Lung (tissue), 11 donors: ENCODE measurements at regions not wholly inside any gene's neighbourhood (a gene's known extent, or its start where the extent isn't known, plus 50 kb on each side); places are given as distances from the start of the nearest gene placed in this dataset.

Experiments used
- ATAC-seq: fragments of 200-7000 bp; cut with Tn5 transposase; one replicate; pipeline ENCODE4 v1.9.1; 2020; ENCODE audit warnings: moderate number of reproducible peaks; ENCODE audit not compliant: insufficient read depth, low FRiP score
- DNase-seq, 3 donors: peaks; one replicate each; pipeline ENCODE4 v3.0.0-alpha.2; 2013 to 2017
- H3K27ac ChIP-seq, 2 donors: one replicate each; pipeline ENCODE4 v1.5.1; 2013; ENCODE audit warnings: mild to moderate bottlenecking in 2 of 2, moderate library complexity in 2 of 2, control low read depth in 1 of 2, inconsistent platforms in 1 of 2, low read depth in 1 of 2, low read length in 1 of 2
- H3K27me3 ChIP-seq, 3 donors: one replicate each; pipeline ENCODE4 v1.5.1; 2013; ENCODE audit warnings: low read length in 2 of 3; ENCODE audit not compliant: control insufficient read depth in 3 of 3, insufficient read depth in 3 of 3
- H3K36me3 ChIP-seq, 4 donors: one replicate each; pipeline ENCODE4 v1.5.1; 2013; ENCODE audit warnings: low read length in 4 of 4, mild to moderate bottlenecking in 1 of 4, moderate library complexity in 1 of 4; ENCODE audit not compliant: control insufficient read depth in 4 of 4, insufficient read depth in 4 of 4
- H3K4me1 ChIP-seq, 5 donors: one replicate each; pipeline ENCODE4 v1.5.1; 2013; ENCODE audit warnings: low read length in 5 of 5, mild to moderate bottlenecking in 2 of 5, moderate library complexity in 1 of 5; ENCODE audit not compliant: control insufficient read depth in 5 of 5, insufficient read depth in 5 of 5
- H3K4me3 ChIP-seq: one replicate; pipeline ENCODE4 v1.5.1; 2013; ENCODE audit warnings: mild to moderate bottlenecking, control low read depth, moderate library complexity
- H3K9ac ChIP-seq, 2 donors: one replicate each; pipeline ENCODE4 v1.5.1; 2013; ENCODE audit warnings: low read length in 2 of 2, control low read depth in 1 of 2; ENCODE audit not compliant: insufficient read depth in 1 of 2
- H3K9me3 ChIP-seq, 4 donors: one replicate each; pipeline ENCODE4 v1.5.1; 2013; ENCODE audit warnings: low read length in 3 of 4, mild to moderate bottlenecking in 1 of 4, moderate library complexity in 1 of 4; ENCODE audit not compliant: control insufficient read depth in 4 of 4, insufficient read depth in 3 of 4
- CTCF ChIP-seq: IDR thresholded peaks from 2 replicates; pipeline ENCODE4 v1.5.1; 2012; ENCODE audit warnings: mild to moderate bottlenecking; ENCODE audit errors: control extremely low read depth, extremely low read depth
- WGBS, 2 donors: extraction: QIAGEN DNeasy Blood & Tissue Kit; methylation state at CpG; one replicate each; pipeline ENCODE4 v1.1.7; 2013; 5-methylcytosine and 5-hydroxymethylcytosine counted together
- donor health status: control.
- donor health status: control.
- donor health status: Bipolar disorder and iron deficiency.
- donor health status: healthy.
- donor health status: DM: yes; HTN: yes; CAD: no.

- no peak for TF ChIP-seq CTCF
- Histone ChIP-seq H3K4me3 (no peak overlapping the region), H3K9ac (no peak overlapping the region), H3K4me1 (peaks cover 0 to 11% (median 6%) of the 10 kb centered on the region in 5 donors), H3K27me3 (no peaks in the 10 kb centered on the region), H3K36me3 (no peaks in the 10 kb centered on the region), H3K9me3 (no peaks in the 10 kb centered on the region), H3K27ac (no peak overlapping the region)
- 92 to 93% methylated on average over 5 of the region's 5 CpGs for WGBS, 2 donors
- ATAC-seq (no peak), DNase-seq (no peak)
These were observed 132.2 kb upstream of the NUDT4 start for GRCh38 chr12:93245543-93245942.

- no peaks in the 10 kb centered on the region for H3K36me3 ChIP-seq
- H3K4me1 ChIP-seq, result peaks cover 0 to 11% (median 6%) of the 10 kb centered on the region in 5 donors
- no peak overlapping the region for H3K27ac ChIP-seq
- TF ChIP-seq CTCF, result no peak
- H3K27me3 ChIP-seq, result no peaks in the 10 kb centered on the region
- no peak overlapping the region for H3K4me3 ChIP-seq
- H3K9ac ChIP-seq, result no peak overlapping the region
- DNase-seq (peak in 2 of 3 donors; percentile 40 to 46), ATAC-seq (no peak)
- H3K9me3 ChIP-seq, result no peaks in the 10 kb centered on the region
- WGBS, 2 donors, result 66 to 87% methylated on average over 6 of the region's 6 CpGs
These were observed 130.3 kb upstream of the NUDT4 start for GRCh38 chr12:93247313-93247991.

DNA sequence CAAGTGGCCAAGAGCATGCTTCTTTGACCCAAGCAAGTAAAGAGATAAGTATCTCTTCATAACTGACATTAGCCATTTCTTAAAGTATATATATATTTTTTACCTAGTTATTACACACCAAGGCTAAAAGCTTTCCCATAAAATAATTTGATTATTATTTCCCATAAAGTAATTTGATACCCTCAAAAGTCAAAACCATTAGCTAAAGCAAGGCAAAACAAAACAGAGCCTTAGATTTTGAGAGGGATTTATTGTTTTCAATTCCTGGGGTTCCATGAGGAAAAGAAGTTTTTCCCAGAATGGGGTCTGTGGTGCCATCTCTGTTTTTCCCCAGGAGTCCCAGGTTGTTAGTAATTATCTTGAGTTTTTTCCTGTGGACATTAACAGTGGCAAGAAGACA lies 125.5 kb upstream of the NUDT4 start:
- DNase-seq (no peak), ATAC-seq (no peak)
- peaks cover 0 to 8% (median 3%) of the 10 kb centered on the region in 4 donors for H3K9me3 ChIP-seq
- no peak for TF ChIP-seq CTCF
- H3K4me3 ChIP-seq, result no peak overlapping the region
- no peaks in the 10 kb centered on the region for H3K36me3 ChIP-seq
- H3K9ac ChIP-seq, result no peak overlapping the region
- H3K27ac ChIP-seq, result no peak overlapping the region
- H3K4me1 ChIP-seq, result peaks cover 0 to 7% (median 0%) of the 10 kb centered on the region in 5 donors
- no peaks in the 10 kb centered on the region for H3K27me3 ChIP-seq

- no peak for ATAC-seq
- no peaks in the 10 kb centered on the region for H3K27me3 ChIP-seq
- peaks cover 0 to 8% (median 3%) of the 10 kb centered on the region in 4 donors for H3K9me3 ChIP-seq
- no peak overlapping the region for H3K4me3 ChIP-seq
- no peak for DNase-seq
- H3K36me3 ChIP-seq, result no peaks in the 10 kb centered on the region
- H3K4me1 ChIP-seq, result peaks cover 0 to 7% (median 0%) of the 10 kb centered on the region in 5 donors
- no peak overlapping the region for H3K9ac ChIP-seq
- no peak for TF ChIP-seq CTCF
- no peak overlapping the region for H3K27ac ChIP-seq
These were observed 122.8 kb upstream of the NUDT4 start for GRCh38 chr12:93254911-93255310.
